Adrenal gland (tissue), 9 donors: ENCODE measurements at regions not wholly inside any gene's neighbourhood (a gene's known extent, or its start where the extent isn't known, plus 50 kb on each side); places are given as distances from the start of the nearest gene placed in this dataset.

ENCODE experiments used
- DNase-seq, 7 donors: peaks; one replicate each; pipeline ENCODE4 v3.0.0-alpha.2; 2019 to 2020
- H3K27ac ChIP-seq, 5 donors: fragments of 200-600 bp; sonication (generic) in 4 of 5; 1 replicate in 3 of 5; 2 replicates in 2 of 5; pipeline versions ENCODE4 v1.5.1 to v1.8.0; 2016 to 2020; ENCODE audit warnings: mild to moderate bottlenecking in 1 of 5
- H3K27me3 ChIP-seq: fragments of 200-600 bp; 2 replicates; pipeline ENCODE4 v1.8.0; 2021
- H3K36me3 ChIP-seq, 2 donors: fragments of 200-600 bp; replicated peaks in 1 of 2; 1 replicate in 1 of 2; 2 replicates in 1 of 2; pipeline versions ENCODE4 v1.5.1 to v1.8.0; 2018 to 2022
- H3K4me1 ChIP-seq, 2 donors: fragments of 200-600 bp; replicated peaks in 1 of 2; 1 replicate in 1 of 2; 2 replicates in 1 of 2; pipeline versions ENCODE4 v1.5.1 to v1.8.0; 2018 to 2021
- H3K4me3 ChIP-seq, 4 donors: fragments of 200-600 bp; sonication (generic) in 3 of 4; one replicate each; pipeline ENCODE4 v1.5.1; 2016 to 2018
- H3K9me3 ChIP-seq, 3 donors: fragments of 200-600 bp; sonication (generic) in 1 of 3; replicated peaks in 1 of 3; 1 replicate in 2 of 3; 2 replicates in 1 of 3; pipeline versions ENCODE4 v1.5.1 to v1.8.0; 2016 to 2021
- CTCF ChIP-seq, 6 experiments: fragments of 450-650 bp in 4 of 6; fragments of 200-600 bp in 2 of 6; sonication (generic) in 1 of 6; IDR thresholded peaks; 1 replicate in 5 of 6; 2 replicates in 1 of 6; pipeline versions ENCODE4 v1.5.1 to v1.8.0; 2016 to 2021; ENCODE audit warnings: antibody characterized with exemption in 6 of 6, mild to moderate bottlenecking in 2 of 6, moderate library complexity in 1 of 6
- POLR2A ChIP-seq, 2 donors: fragments of 450-650 bp; IDR thresholded peaks; one replicate each; pipeline ENCODE4 v1.6.1; 2017; ENCODE audit warnings: antibody characterized with exemption in 2 of 2, mild to moderate bottlenecking in 2 of 2, moderate library complexity in 1 of 2
- WGBS, 4 donors: extraction: QIAGEN DNeasy Blood & Tissue Kit in 2 of 4; methylation state at CpG; one replicate each; pipeline versions ENCODE4 v1.1.5 to v1.1.7; 2013 to 2017; 5-methylcytosine and 5-hydroxymethylcytosine counted together
- intact Hi-C, 2 donors: fragments of 100-400 bp; cut with DNase I; formaldehyde crosslinking; loops; one replicate each; pipeline versions ENCODE4 v1.14.1 to v1.15.0; 2022 to 2023
- donor health status: healthy with polysubstance abuse.
- donor health status: Bipolar disorder and iron deficiency.
- donor health status: DM: yes; HTN: yes; CAD: no.
- donor health status: DM: no; HTN: no; CAD: no.
- donor health status: DM: no; HTN: no; CAD: no.

- H3K27ac ChIP-seq: no peak overlapping the region
- no peaks in the 10 kb centered on the region for H3K36me3 ChIP-seq
- 63 to 78% (median 71%) methylated on average over 6 to 7 of the region's 7 CpGs for WGBS, 4 donors
- TF ChIP-seq CTCF (IDR thresholded peaks at IDR 0.05) (no peak), POLR2A (IDR thresholded peaks at IDR 0.05) (no peak)
- H3K4me3 ChIP-seq: no peak overlapping the region
- DNase-seq: no peak
- no peaks in the 10 kb centered on the region for H3K27me3 ChIP-seq
- H3K9me3 ChIP-seq: no peaks in the 10 kb centered on the region
- intact Hi-C loops: no loop called here
- no peaks in the 10 kb centered on the region for H3K4me1 ChIP-seq
These were observed 87.8 kb upstream of the GALNT18 start for GRCh38 chr11:11709447-11710239.

- WGBS, 4 donors: 63 to 73% (median 65%) methylated on average over 1 of the region's 1 CpG
- Histone ChIP-seq H3K4me3 (no peak overlapping the region), H3K27ac (no peak overlapping the region), H3K9me3 (no peaks in the 10 kb centered on the region), H3K4me1 (no peaks in the 10 kb centered on the region), H3K36me3 (no peaks in the 10 kb centered on the region), H3K27me3 (no peaks in the 10 kb centered on the region)
- TF ChIP-seq POLR2A (IDR thresholded peaks at IDR 0.05): no peak
- TF ChIP-seq CTCF (IDR thresholded peaks at IDR 0.05): no peak
- no peak for DNase-seq
- intact Hi-C loops: no loop called here
These were observed 86.5 kb upstream of the GALNT18 start for GRCh38 chr11:11708256-11708655.

GRCh38 chr11:11706028-11706427 lies 84.2 kb upstream of the GALNT18 start:
- no peak for TF ChIP-seq POLR2A (IDR thresholded peaks at IDR 0.05)
- no peak for TF ChIP-seq CTCF (IDR thresholded peaks at IDR 0.05)
- Histone ChIP-seq H3K9me3 (no peaks in the 10 kb centered on the region), H3K27me3 (no peaks in the 10 kb centered on the region), H3K27ac (no peak overlapping the region), H3K36me3 (no peaks in the 10 kb centered on the region), H3K4me1 (no peaks in the 10 kb centered on the region), H3K4me3 (no peak overlapping the region)
- 66 to 73% (median 69%) methylated on average over 4 of the region's 4 CpGs for WGBS, 4 donors
- DNase-seq: no peak
- intact Hi-C loops: no loop called here

GRCh38 chr11:11703885-11704284 lies 82.1 kb upstream of the GALNT18 start:
- intact Hi-C loops: no loop called here
- TF ChIP-seq CTCF (IDR thresholded peaks at IDR 0.05) (no peak), POLR2A (IDR thresholded peaks at IDR 0.05) (no peak)

More at GRCh38 chr11:11703885-11704284, 82.1 kb upstream of the GALNT18 start:
- Histone ChIP-seq H3K27me3 (no peaks in the 10 kb centered on the region), H3K4me3 (no peak overlapping the region), H3K36me3 (no peaks in the 10 kb centered on the region), H3K9me3 (no peaks in the 10 kb centered on the region), H3K27ac (no peak overlapping the region), H3K4me1 (no peaks in the 10 kb centered on the region)
- WGBS, 4 donors: 56 to 86% (median 75%) methylated on average over 1 of the region's 1 CpG
- DNase-seq: no peak
